GM21825 (cell line): ENCODE measurements at regions not wholly inside any gene's neighbourhood (a gene's known extent, or its start where the extent isn't known, plus 50 kb on each side); places are given as distances from the start of the nearest gene placed in this dataset.

Experiments
- ATAC-seq: cut with Tn5 transposase; IDR thresholded peaks from one replicate; pipeline ENCODE4 v1.9.1; 2021; ENCODE audit warnings: mild to moderate bottlenecking, moderate library complexity; ENCODE audit not compliant: unreplicated experiment

GRCh38 chr11:111148953-111149352 is 96.6 kb upstream of the POU2AF2 start:
- no peak for ATAC-seq

- no peak for ATAC-seq
These were observed 97.4 kb upstream of the POU2AF2 start for GRCh38 chr11:111148121-111148520.

- no peak for ATAC-seq
These were observed 107.7 kb upstream of the POU2AF2 start for GRCh38 chr11:111137846-111138245.

GRCh38 chr11:111135778-111136570 is 109.6 kb upstream of the POU2AF2 start:
- no peak for ATAC-seq

GRCh38 chr11:111135101-111135500 is 110.4 kb upstream of the POU2AF2 start:
- ATAC-seq: no peak

- ATAC-seq: no peak
These were observed 117.3 kb upstream of the POU2AF2 start for GRCh38 chr11:111128076-111128870.

GRCh38 chr11:111124724-111125123 is 120.8 kb upstream of the POU2AF2 start:
- ATAC-seq: no peak

- no peak for ATAC-seq
These were observed 121.8 kb upstream of the POU2AF2 start for GRCh38 chr11:111123463-111124398.

- no peak for ATAC-seq
These were observed 124.7 kb upstream of the POU2AF2 start for GRCh38 chr11:111120696-111121302.

- no peak for ATAC-seq
These were observed 125.4 kb upstream of the POU2AF2 start for GRCh38 chr11:111120161-111120560.

GRCh38 chr11:111119751-111120150 is 125.8 kb upstream of the POU2AF2 start:
- ATAC-seq: no peak

- no peak for ATAC-seq
These were observed 129.6 kb upstream of the POU2AF2 start for GRCh38 chr11:111115890-111116289.

GRCh38 chr11:111114091-111114490 is 131.4 kb upstream of the POU2AF2 start:
- no peak for ATAC-seq

- ATAC-seq: no peak
These were observed 132.9 kb upstream of the POU2AF2 start for GRCh38 chr11:111112614-111113013.

GRCh38 chr11:111107501-111107900 is 138.0 kb upstream of the POU2AF2 start:
- ATAC-seq: no peak

GRCh38 chr11:111106641-111107040 is 138.9 kb upstream of the POU2AF2 start:
- ATAC-seq: no peak

- no peak for ATAC-seq
These were observed 140.0 kb upstream of the POU2AF2 start for GRCh38 chr11:111105566-111105965.

GRCh38 chr11:111104185-111104584 is 141.3 kb upstream of the POU2AF2 start:
- no peak for ATAC-seq

GRCh38 chr11:111101881-111102280 is 143.6 kb upstream of the POU2AF2 start:
- ATAC-seq: no peak

GRCh38 chr11:111099028-111099713 is 146.4 kb upstream of the POU2AF2 start:
- ATAC-seq: no peak
